Neural cell (in vitro differentiated cells): ENCODE measurements at regions not wholly inside any gene's neighbourhood (a gene's known extent, or its start where the extent isn't known, plus 50 kb on each side); places are given as distances from the start of the nearest gene placed in this dataset.

ENCODE experiments used
- CTCF ChIP-seq: fragments of 450-650 bp; IDR thresholded peaks from 2 replicates; pipeline ENCODE4 v1.5.1; 2014; ENCODE audit warnings: antibody characterized with exemption, mild to moderate bottlenecking, moderate library complexity; ENCODE audit not compliant: poor library complexity, severe bottlenecking
- EP300 ChIP-seq: fragments of 450-650 bp; conservative IDR thresholded peaks from 2 replicates; pipeline ENCODE4 v1.6.1; 2014; ENCODE audit warnings: antibody characterized with exemption, mild to moderate bottlenecking, moderate library complexity; ENCODE audit not compliant: poor library complexity, severe bottlenecking
- EZH2 ChIP-seq: fragments of 200-600, 300-800 bp; shearing (Covaris generic), sonication (generic); IDR thresholded peaks from 2 replicates; pipeline ENCODE4 v1.6.1; 2014; ENCODE audit warnings: antibody characterized with exemption, low read length, borderline replicate concordance, mild to moderate bottlenecking; ENCODE audit not compliant: insufficient read depth, poor library complexity, severe bottlenecking
- MXI1 ChIP-seq: fragments of 450-650 bp; conservative IDR thresholded peaks from 2 replicates; pipeline ENCODE4 v1.6.1; 2014; ENCODE audit warnings: antibody characterized with exemption, mild to moderate bottlenecking; ENCODE audit not compliant: poor library complexity, severe bottlenecking
- POLR2AphosphoS5 ChIP-seq: IDR thresholded peaks from 2 replicates; pipeline ENCODE4 v1.6.1; 2012
- RAD21 ChIP-seq: fragments of 450-650 bp; conservative IDR thresholded peaks from 2 replicates; pipeline ENCODE4 v1.6.1; 2014; ENCODE audit warnings: antibody characterized with exemption, mild to moderate bottlenecking, moderate library complexity
- REST ChIP-seq: IDR thresholded peaks from 2 replicates; pipeline ENCODE4 v1.6.1; 2012; ENCODE audit warnings: borderline replicate concordance
- TAF1 ChIP-seq: IDR thresholded peaks from 2 replicates; pipeline ENCODE4 v1.6.1; 2012; ENCODE audit warnings: low read depth

- TF ChIP-seq EZH2 (no peak), TAF1 (no peak), REST (no peak), CTCF (no peak), EP300 (no peak), RAD21 (no peak), POLR2AphosphoS5 (no peak), MXI1 (no peak)
These were observed 214.6 kb upstream of the PFKP start for GRCh38 chr10:2852574-2853323.
